K562 (cell line): ENCODE measurements at regions not wholly inside any gene's neighbourhood (a gene's known extent, or its start where the extent isn't known, plus 50 kb on each side); places are given as distances from the start of the nearest gene placed in this dataset.

ENCODE experiments used
- ATAC-seq: fragments of 200-7000 bp; cut with Tn5 transposase; 3 replicates; pipeline ENCODE4 v1.9.1; 2020; ENCODE audit warnings: moderate library complexity
- BruUV-seq: library from RNA; stranded (reverse); fragments of 400-500 nt; replicated peaks from 2 replicates; lab custom pipeline; 2021; lab: Mats Ljungman, UMichigan
- CTCF ChIA-PET: fragments of 300-600 bp; formaldehyde crosslinking; extraction: SDS; loops from one replicate; lab custom pipeline; 2021; ENCODE audit warnings: low intra/inter-chr PET ratio; lab: Yijun Ruan, JAX
- POLR2A ChIA-PET: fragments of 300-600, 350-650 bp; sonication (Branson Sonifier 250); formaldehyde crosslinking; extraction: SDS; loops from one replicate; lab custom pipeline; 2021; ENCODE audit warnings: antibody characterized with exemption, inconsistent platforms; lab: Yijun Ruan, JAX
- DNase-seq, 4 experiments: peaks; one replicate each; pipeline versions ENCODE4 v3.0.0 to v3.0.0-alpha.2; 2011 to 2018; ENCODE audit warnings: low spot score in 3 of 4, mixed read lengths in 3 of 4; ENCODE audit errors: extremely low read depth in 1 of 4
- FAIRE-seq: peaks from 2 replicates; lab custom pipeline; 2011; peaks lifted over from hg19 to GRCh38; lab: Jason Lieb, UNC
- H2AFZ ChIP-seq: 2 replicates; pipeline ENCODE4 v1.6.0; 2011; ENCODE audit warnings: low read depth, low read length, control low read depth, inconsistent platforms
- H3K27ac ChIP-seq: fragments of 200-600 bp; 3 replicates; pipeline ENCODE4 v1.8.0; 2011; ENCODE audit warnings: low read depth, mild to moderate bottlenecking, control low read depth, inconsistent platforms, low read length, moderate library complexity, mixed read lengths; ENCODE audit errors: extremely low read depth
- H3K27me3 ChIP-seq, 2 experiments: fragments of 300-600 bp in 1 of 2; 2 replicates in 1 of 2; 3 replicates in 1 of 2; pipeline versions ENCODE4 v1.6.0 to v1.8.0; 2011; ENCODE audit warnings: inconsistent platforms in 2 of 2, low read length in 2 of 2, mild to moderate bottlenecking in 1 of 2, mixed read lengths in 1 of 2, moderate library complexity in 1 of 2; ENCODE audit not compliant: control insufficient read depth in 2 of 2, insufficient read depth in 2 of 2
- H3K36me3 ChIP-seq: fragments of 300-600 bp; 3 replicates; pipeline ENCODE4 v1.8.0; 2011; ENCODE audit warnings: mild to moderate bottlenecking, low read length, inconsistent platforms; ENCODE audit not compliant: control insufficient read depth, insufficient read depth
- H3K4me1 ChIP-seq, 2 experiments: fragments of 200-600 bp in 1 of 2; replicated peaks in 1 of 2; 2 replicates in 1 of 2; 3 replicates in 1 of 2; pipeline versions ENCODE4 v1.5.1 to v1.8.0; 2011; ENCODE audit warnings: inconsistent platforms in 2 of 2, low read length in 2 of 2, mild to moderate bottlenecking in 1 of 2, mixed read lengths in 1 of 2, moderate library complexity in 1 of 2; ENCODE audit not compliant: control insufficient read depth in 2 of 2, insufficient read depth in 2 of 2
- H3K4me2 ChIP-seq: 2 replicates; pipeline ENCODE4 v1.6.1; 2011; ENCODE audit warnings: low read length, control low read depth, inconsistent platforms, mixed read lengths; ENCODE audit not compliant: insufficient read depth
- H3K4me3 ChIP-seq: fragments of 200-600 bp; sonication (generic), shearing (Covaris generic); 2 replicates; pipeline ENCODE4 v1.5.1; 2016; ENCODE audit warnings: control low read depth, inconsistent platforms
- H3K79me2 ChIP-seq: fragments of 200-600 bp; 3 replicates; pipeline ENCODE4 v1.8.0; 2011; ENCODE audit warnings: low read length, inconsistent platforms; ENCODE audit not compliant: control insufficient read depth, insufficient read depth
- H3K9ac ChIP-seq, 2 experiments: 2 replicates each; pipeline versions ENCODE4 v1.6.0 to v1.6.1; 2011; ENCODE audit warnings: low read depth in 2 of 2, low read length in 2 of 2, control low read depth in 1 of 2, inconsistent platforms in 1 of 2, mild to moderate bottlenecking in 1 of 2, mixed read lengths in 1 of 2; ENCODE audit not compliant: insufficient read depth in 1 of 2
- H3K9me1 ChIP-seq: one replicate; pipeline ENCODE4 v1.6.0; 2011; ENCODE audit warnings: inconsistent platforms, mild to moderate bottlenecking, low read length, moderate library complexity; ENCODE audit not compliant: control insufficient read depth, insufficient read depth
- H3K9me3 ChIP-seq: replicated peaks from 2 replicates; pipeline ENCODE4 v1.5.1; 2011; ENCODE audit warnings: low read depth, low read length, inconsistent platforms; ENCODE audit not compliant: control insufficient read depth, insufficient read depth
- H4K20me1 ChIP-seq: replicated peaks from 2 replicates; pipeline ENCODE4 v1.6.1; 2011; ENCODE audit warnings: low read length, inconsistent platforms, mixed read lengths; ENCODE audit not compliant: control insufficient read depth, insufficient read depth
- BDP1 ChIP-seq: IDR thresholded peaks from 3 replicates; pipeline ENCODE4 v1.6.1; 2011; ENCODE audit not compliant: insufficient read length, insufficient read depth
- CUX1 ChIP-seq: fragments of 200-800 bp; sonication (Bioruptor generic); IDR thresholded peaks from 2 replicates; pipeline ENCODE4 v1.6.1; 2016; ENCODE audit warnings: missing genetic modification characterization, missing compliant biosample characterization
- EHMT2 ChIP-seq: fragments of 450-650 bp; IDR thresholded peaks from 2 replicates; pipeline ENCODE4 v1.6.1; 2018; ENCODE audit warnings: antibody characterized with exemption
- FOXJ3 ChIP-seq: sonication (generic); formaldehyde crosslinking; IDR thresholded peaks from 2 replicates; pipeline ENCODE4 v1.4.0; 2020; ENCODE audit warnings: mild to moderate bottlenecking, missing genetic modification reagents
- FOXM1 ChIP-seq, 2 experiments: fragments of 450-650 bp in 1 of 2; sonication (generic) in 1 of 2; formaldehyde crosslinking in 1 of 2; IDR thresholded peaks; 2 replicates each; pipeline versions ENCODE4 v1.6.1 to v1.9.0; 2017 to 2022; ENCODE audit warnings: low read depth in 2 of 2, mild to moderate bottlenecking in 2 of 2, missing genetic modification reagents in 1 of 2, moderate library complexity in 1 of 2
- HDAC2 ChIP-seq: fragments of 450-650 bp; IDR thresholded peaks from 2 replicates; pipeline ENCODE4 v1.6.1; 2016; ENCODE audit warnings: mild to moderate bottlenecking
- POLR2AphosphoS2 ChIP-seq: IDR thresholded peaks from 2 replicates; pipeline ENCODE4 v1.6.1; 2012; ENCODE audit warnings: low read length, improper control_type of control experiment
- TCF7 ChIP-seq: sonication (generic); IDR thresholded peaks from 2 replicates; pipeline ENCODE4 v1.6.1; 2016; ENCODE audit warnings: antibody characterized with exemption, borderline replicate concordance
- ZNF146 ChIP-seq: IDR thresholded peaks from one replicate; pipeline ENCODE4 v1.6.1; 2018; ENCODE audit warnings: missing compliant biosample characterization; ENCODE audit not compliant: unreplicated experiment
- ZNF277 ChIP-seq: fragments of 250-450 bp; sonication (Bioruptor Pico); IDR thresholded peaks from 2 replicates; pipeline ENCODE4 v1.8.0; 2022; ENCODE audit warnings: inconsistent platforms, mild to moderate bottlenecking, moderate library complexity, borderline replicate concordance
- ZNF764 ChIP-seq: fragments of 250-450 bp; sonication (Bioruptor Pico); IDR thresholded peaks from 2 replicates; pipeline ENCODE4 v1.4.0; 2020; ENCODE audit warnings: low read depth, mild to moderate bottlenecking, moderate library complexity
- WGBS: fragments of 100-300 bp; shearing (Covaris generic); methylation state at CpG from one replicate; pipeline ENCODE4 v1.1.6; 2016; ENCODE audit warnings: low coverage, mixed read lengths; ENCODE audit not compliant: insufficient coverage; ENCODE audit errors: missing lambda C conversion rate; 5-methylcytosine and 5-hydroxymethylcytosine counted together
- in situ Hi-C: fragments of 300-500 bp; cut with MboI; formaldehyde crosslinking; loops from 4 replicates; pipeline ENCODE4 v1.15.0; 2018; ENCODE audit warnings: inconsistent platforms, mixed read lengths
- intact Hi-C: fragments of 100-400 bp; cut with micrococcal nuclease; formaldehyde crosslinking; loops from 2 replicates; pipeline ENCODE4 v1.14.2; 2022
- TF ChIP-seq, protein P1 (sequence below): fragments of 450-650 bp; IDR thresholded peaks from 2 replicates; pipeline ENCODE4 v1.6.1; 2017; ENCODE audit warnings: antibody characterized with exemption

GRCh38 chr6:170208651-170209353 lies 82.1 kb downstream of the DLL1 start:
- intact Hi-C loops = no loop called here
- BruUV-seq = no TSS peak
- in situ Hi-C loops = no loop called here
- DNase-seq (no peak), ATAC-seq (no peak), FAIRE-seq (no peak)
- CTCF ChIA-PET = no interaction called here
- POLR2A ChIA-PET = interaction anchor here (0.5 to 1.3 kb wide), 3 partner anchors 10 to 1819 kb away, joined by 3 to 4 read pairs (median 3); no protein-coding TSS in a partner anchor
- H3K27me3 ChIP-seq = peaks cover 32 to 58% of the 10 kb centered on the region in 2 experiments; a peak in 4 of 5 replicates
- no peak overlapping the region for H3K4me3 ChIP-seq
- H3K4me2 ChIP-seq = no peak overlapping the region
- H3K9me3 ChIP-seq = no peaks in the 10 kb centered on the region
- no peak overlapping the region for H3K9ac ChIP-seq
- H3K9me1 ChIP-seq = no peaks in the 10 kb centered on the region
- H3K79me2 ChIP-seq = no peaks in the 10 kb centered on the region
- no peak overlapping the region for H2AFZ ChIP-seq
- 2% methylated on average over 18 of the region's 18 CpGs for WGBS
- no peak overlapping the region for H3K27ac ChIP-seq
- H3K36me3 ChIP-seq = no peaks in the 10 kb centered on the region
- no peaks in the 10 kb centered on the region for H4K20me1 ChIP-seq
- no peaks in the 10 kb centered on the region for H3K4me1 ChIP-seq
- TF ChIP-seq POLR2AphosphoS2 (no peak), ZNF764 (no peak), TCF7 (no peak), BDP1 (no peak), FOXM1 (IDR thresholded peaks at IDR 0.05; ENCODE audit: low read depth) (no peak), FOXM1 (CRISPR knock-in tag; IDR thresholded peaks at IDR 0.05; ENCODE audit: low read depth) (no peak), CUX1 (no peak), ZNF277 (CRISPR knock-in tag) (no peak), FOXJ3 (CRISPR knock-in tag) (no peak), HDAC2 (no peak), EHMT2 (no peak), ZNF146 (CRISPR knock-in tag) (no peak)
- TF ChIP-seq, protein P1, sequence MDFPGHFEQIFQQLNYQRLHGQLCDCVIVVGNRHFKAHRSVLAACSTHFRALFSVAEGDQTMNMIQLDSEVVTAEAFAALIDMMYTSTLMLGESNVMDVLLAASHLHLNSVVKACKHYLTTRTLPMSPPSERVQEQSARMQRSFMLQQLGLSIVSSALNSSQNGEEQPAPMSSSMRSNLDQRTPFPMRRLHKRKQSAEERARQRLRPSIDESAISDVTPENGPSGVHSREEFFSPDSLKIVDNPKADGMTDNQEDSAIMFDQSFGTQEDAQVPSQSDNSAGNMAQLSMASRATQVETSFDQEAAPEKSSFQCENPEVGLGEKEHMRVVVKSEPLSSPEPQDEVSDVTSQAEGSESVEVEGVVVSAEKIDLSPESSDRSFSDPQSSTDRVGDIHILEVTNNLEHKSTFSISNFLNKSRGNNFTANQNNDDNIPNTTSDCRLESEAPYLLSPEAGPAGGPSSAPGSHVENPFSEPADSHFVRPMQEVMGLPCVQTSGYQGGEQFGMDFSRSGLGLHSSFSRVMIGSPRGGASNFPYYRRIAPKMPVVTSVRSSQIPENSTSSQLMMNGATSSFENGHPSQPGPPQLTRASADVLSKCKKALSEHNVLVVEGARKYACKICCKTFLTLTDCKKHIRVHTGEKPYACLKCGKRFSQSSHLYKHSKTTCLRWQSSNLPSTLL = no peak
